K562 (cell line): ENCODE measurements at regions not wholly inside any gene's neighbourhood (a gene's known extent, or its start where the extent isn't known, plus 50 kb on each side); places are given as distances from the start of the nearest gene placed in this dataset.

ENCODE experiments used
- ATAC-seq: fragments of 200-7000 bp; cut with Tn5 transposase; 3 replicates; pipeline ENCODE4 v1.9.1; 2020; ENCODE audit warnings: moderate library complexity
- BruUV-seq: library from RNA; stranded (reverse); fragments of 400-500 nt; replicated peaks from 2 replicates; lab custom pipeline; 2021; lab: Mats Ljungman, UMichigan
- CTCF ChIA-PET: fragments of 300-600 bp; formaldehyde crosslinking; extraction: SDS; loops from one replicate; lab custom pipeline; 2021; ENCODE audit warnings: low intra/inter-chr PET ratio; lab: Yijun Ruan, JAX
- POLR2A ChIA-PET: fragments of 300-600, 350-650 bp; sonication (Branson Sonifier 250); formaldehyde crosslinking; extraction: SDS; loops from one replicate; lab custom pipeline; 2021; ENCODE audit warnings: antibody characterized with exemption, inconsistent platforms; lab: Yijun Ruan, JAX
- DNase-seq, 4 experiments: peaks; one replicate each; pipeline versions ENCODE4 v3.0.0 to v3.0.0-alpha.2; 2011 to 2018; ENCODE audit warnings: low spot score in 3 of 4, mixed read lengths in 3 of 4; ENCODE audit errors: extremely low read depth in 1 of 4
- FAIRE-seq: peaks from 2 replicates; lab custom pipeline; 2011; peaks lifted over from hg19 to GRCh38; lab: Jason Lieb, UNC
- H2AFZ ChIP-seq: 2 replicates; pipeline ENCODE4 v1.6.0; 2011; ENCODE audit warnings: low read depth, low read length, control low read depth, inconsistent platforms
- H3K27ac ChIP-seq: fragments of 200-600 bp; 3 replicates; pipeline ENCODE4 v1.8.0; 2011; ENCODE audit warnings: low read depth, mild to moderate bottlenecking, control low read depth, inconsistent platforms, low read length, moderate library complexity, mixed read lengths; ENCODE audit errors: extremely low read depth
- H3K27me3 ChIP-seq, 2 experiments: fragments of 300-600 bp in 1 of 2; 2 replicates in 1 of 2; 3 replicates in 1 of 2; pipeline versions ENCODE4 v1.6.0 to v1.8.0; 2011; ENCODE audit warnings: inconsistent platforms in 2 of 2, low read length in 2 of 2, mild to moderate bottlenecking in 1 of 2, mixed read lengths in 1 of 2, moderate library complexity in 1 of 2; ENCODE audit not compliant: control insufficient read depth in 2 of 2, insufficient read depth in 2 of 2
- H3K36me3 ChIP-seq: fragments of 300-600 bp; 3 replicates; pipeline ENCODE4 v1.8.0; 2011; ENCODE audit warnings: mild to moderate bottlenecking, low read length, inconsistent platforms; ENCODE audit not compliant: control insufficient read depth, insufficient read depth
- H3K4me1 ChIP-seq, 2 experiments: fragments of 200-600 bp in 1 of 2; replicated peaks in 1 of 2; 2 replicates in 1 of 2; 3 replicates in 1 of 2; pipeline versions ENCODE4 v1.5.1 to v1.8.0; 2011; ENCODE audit warnings: inconsistent platforms in 2 of 2, low read length in 2 of 2, mild to moderate bottlenecking in 1 of 2, mixed read lengths in 1 of 2, moderate library complexity in 1 of 2; ENCODE audit not compliant: control insufficient read depth in 2 of 2, insufficient read depth in 2 of 2
- H3K4me2 ChIP-seq: 2 replicates; pipeline ENCODE4 v1.6.1; 2011; ENCODE audit warnings: low read length, control low read depth, inconsistent platforms, mixed read lengths; ENCODE audit not compliant: insufficient read depth
- H3K4me3 ChIP-seq: fragments of 200-600 bp; sonication (generic), shearing (Covaris generic); 2 replicates; pipeline ENCODE4 v1.5.1; 2016; ENCODE audit warnings: control low read depth, inconsistent platforms
- H3K79me2 ChIP-seq: fragments of 200-600 bp; 3 replicates; pipeline ENCODE4 v1.8.0; 2011; ENCODE audit warnings: low read length, inconsistent platforms; ENCODE audit not compliant: control insufficient read depth, insufficient read depth
- H3K9ac ChIP-seq, 2 experiments: 2 replicates each; pipeline versions ENCODE4 v1.6.0 to v1.6.1; 2011; ENCODE audit warnings: low read depth in 2 of 2, low read length in 2 of 2, control low read depth in 1 of 2, inconsistent platforms in 1 of 2, mild to moderate bottlenecking in 1 of 2, mixed read lengths in 1 of 2; ENCODE audit not compliant: insufficient read depth in 1 of 2
- H3K9me1 ChIP-seq: one replicate; pipeline ENCODE4 v1.6.0; 2011; ENCODE audit warnings: inconsistent platforms, mild to moderate bottlenecking, low read length, moderate library complexity; ENCODE audit not compliant: control insufficient read depth, insufficient read depth
- H3K9me3 ChIP-seq: replicated peaks from 2 replicates; pipeline ENCODE4 v1.5.1; 2011; ENCODE audit warnings: low read depth, low read length, inconsistent platforms; ENCODE audit not compliant: control insufficient read depth, insufficient read depth
- H4K20me1 ChIP-seq: replicated peaks from 2 replicates; pipeline ENCODE4 v1.6.1; 2011; ENCODE audit warnings: low read length, inconsistent platforms, mixed read lengths; ENCODE audit not compliant: control insufficient read depth, insufficient read depth
- ARNT ChIP-seq, 2 experiments: fragments of 450-650 bp; IDR thresholded peaks; 2 replicates each; pipeline ENCODE4 v1.6.1; 2016; ENCODE audit warnings: mild to moderate bottlenecking in 1 of 2
- BRF1 ChIP-seq: IDR thresholded peaks from 3 replicates; pipeline ENCODE4 v1.6.1; 2011; ENCODE audit warnings: borderline replicate concordance, mild to moderate bottlenecking; ENCODE audit not compliant: insufficient read length; ENCODE audit errors: extremely low read depth
- LARP7 ChIP-seq: fragments of 450-650 bp; IDR thresholded peaks from 2 replicates; pipeline ENCODE4 v1.6.1; 2016
- NFRKB ChIP-seq: fragments of 450-650 bp; IDR thresholded peaks from 2 replicates; pipeline ENCODE4 v1.6.1; 2016; ENCODE audit warnings: low read depth
- NR1H2 ChIP-seq: sonication (generic); formaldehyde crosslinking; IDR thresholded peaks from 2 replicates; pipeline ENCODE4 v1.4.0; 2020; ENCODE audit warnings: mild to moderate bottlenecking, missing genetic modification reagents
- POLR2G ChIP-seq: fragments of 200-400 bp; formaldehyde crosslinking; IDR thresholded peaks from 2 replicates; pipeline ENCODE4 v1.6.1; 2017; ENCODE audit warnings: low read depth, mild to moderate bottlenecking, antibody characterized with exemption, low read length, moderate library complexity
- PPARD ChIP-seq: fragments of 250-450 bp; sonication (Bioruptor Pico); IDR thresholded peaks from 2 replicates; pipeline ENCODE4 v1.8.0; 2022; ENCODE audit warnings: inconsistent platforms, mild to moderate bottlenecking, moderate library complexity
- RBM15 ChIP-seq: fragments of 200-400 bp; formaldehyde crosslinking; IDR thresholded peaks from 2 replicates; pipeline ENCODE4 v1.6.1; 2018; ENCODE audit warnings: mild to moderate bottlenecking, low read length, moderate library complexity; ENCODE audit not compliant: insufficient read depth
- SAFB ChIP-seq: fragments of 200-400 bp; formaldehyde crosslinking; IDR thresholded peaks from 2 replicates; pipeline ENCODE4 v1.6.1; 2017; ENCODE audit warnings: low read depth, low read length, borderline replicate concordance
- TRIM24 ChIP-seq, 2 experiments: fragments of 450-650 bp; IDR thresholded peaks; 2 replicates each; pipeline ENCODE4 v1.6.1; 2016
- WGBS: fragments of 100-300 bp; shearing (Covaris generic); methylation state at CpG from one replicate; pipeline ENCODE4 v1.1.6; 2016; ENCODE audit warnings: low coverage, mixed read lengths; ENCODE audit not compliant: insufficient coverage; ENCODE audit errors: missing lambda C conversion rate; 5-methylcytosine and 5-hydroxymethylcytosine counted together
- in situ Hi-C: fragments of 300-500 bp; cut with MboI; formaldehyde crosslinking; loops from 4 replicates; pipeline ENCODE4 v1.15.0; 2018; ENCODE audit warnings: inconsistent platforms, mixed read lengths
- intact Hi-C: fragments of 100-400 bp; cut with micrococcal nuclease; formaldehyde crosslinking; loops from 2 replicates; pipeline ENCODE4 v1.14.2; 2022
- TF ChIP-seq, protein P1 (sequence below): sonication (generic); formaldehyde crosslinking; IDR thresholded peaks from 2 replicates; pipeline ENCODE4 v1.8.0; 2022; ENCODE audit warnings: mild to moderate bottlenecking, low read depth, missing genetic modification reagents
- TF ChIP-seq, protein P2 (sequence below): sonication (generic); formaldehyde crosslinking; IDR thresholded peaks from 2 replicates; pipeline ENCODE4 v1.8.0; 2022; ENCODE audit warnings: mild to moderate bottlenecking, missing genetic modification reagents
- TF ChIP-seq, protein P3 (sequence below): fragments of 250-450 bp; sonication (Bioruptor Pico); IDR thresholded peaks from 2 replicates; pipeline ENCODE4 v1.8.0; 2021; ENCODE audit warnings: moderate library complexity, mild to moderate bottlenecking, inconsistent platforms
- TF ChIP-seq, protein P4 (sequence below), 2 experiments: fragments of 450-650 bp in 1 of 2; IDR thresholded peaks; 2 replicates each; pipeline ENCODE4 v1.6.1; 2011 to 2017; ENCODE audit warnings: low read depth in 2 of 2, antibody characterized with exemption in 1 of 2, borderline replicate concordance in 1 of 2, low read length in 1 of 2, mild to moderate bottlenecking in 1 of 2, mixed read lengths in 1 of 2; ENCODE audit not compliant: control insufficient read depth in 1 of 2

DNA sequence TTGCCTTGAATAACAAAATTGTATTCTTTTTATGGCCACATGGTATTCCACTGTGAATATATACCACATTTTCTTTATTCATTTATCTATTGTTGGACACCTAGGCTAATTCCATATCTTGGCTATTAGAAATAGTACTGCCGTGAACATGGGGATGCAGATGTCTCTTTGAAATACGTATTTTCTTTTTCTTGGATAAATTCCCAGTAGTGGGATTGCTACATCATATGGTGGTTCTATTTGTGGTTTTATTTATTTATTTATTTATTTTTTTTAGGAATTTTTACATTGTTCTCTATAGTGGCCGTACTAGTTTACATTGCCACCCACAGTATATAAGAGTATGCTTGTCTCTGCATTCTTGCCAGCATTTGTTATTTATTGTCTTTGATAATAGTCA is 679.8 kb upstream of the NRXN1 start (continued):
- TF ChIP-seq, protein P1, sequence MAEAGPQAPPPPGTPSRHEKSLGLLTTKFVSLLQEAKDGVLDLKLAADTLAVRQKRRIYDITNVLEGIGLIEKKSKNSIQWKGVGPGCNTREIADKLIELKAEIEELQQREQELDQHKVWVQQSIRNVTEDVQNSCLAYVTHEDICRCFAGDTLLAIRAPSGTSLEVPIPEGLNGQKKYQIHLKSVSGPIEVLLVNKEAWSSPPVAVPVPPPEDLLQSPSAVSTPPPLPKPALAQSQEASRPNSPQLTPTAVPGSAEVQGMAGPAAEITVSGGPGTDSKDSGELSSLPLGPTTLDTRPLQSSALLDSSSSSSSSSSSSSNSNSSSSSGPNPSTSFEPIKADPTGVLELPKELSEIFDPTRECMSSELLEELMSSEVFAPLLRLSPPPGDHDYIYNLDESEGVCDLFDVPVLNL (CRISPR knock-in tag), result no peak
- no peak for TF ChIP-seq POLR2G

DNA sequence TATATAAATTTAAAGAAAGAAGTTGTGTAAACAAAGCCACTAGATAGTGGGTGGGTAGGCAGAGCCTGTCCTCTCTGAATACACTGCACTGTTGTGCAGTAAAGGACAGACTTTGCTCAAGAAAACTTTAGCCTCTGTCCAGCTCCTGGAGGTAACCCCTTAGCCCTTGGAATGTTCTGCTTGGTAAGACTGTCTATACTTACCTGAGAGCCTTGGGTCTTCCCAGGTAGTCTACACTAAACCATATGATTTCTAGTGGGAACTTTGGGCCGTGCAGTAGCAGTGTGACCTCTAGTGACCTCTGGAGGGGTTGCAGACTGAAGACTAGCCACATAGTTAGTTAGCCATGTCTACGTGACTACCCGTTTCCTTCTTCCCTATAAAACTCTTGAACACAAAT is 678.3 kb upstream of the NRXN1 start:
- ATAC-seq (no peak), FAIRE-seq (no peak), DNase-seq (peak in 3 of 4 experiments; percentile 2 to 3 (median 3))
- H3K4me2 ChIP-seq, result no peak overlapping the region
- H3K79me2 ChIP-seq, result no peaks in the 10 kb centered on the region
- H3K36me3 ChIP-seq, result no peaks in the 10 kb centered on the region
- no TSS peak for BruUV-seq
- H3K9ac ChIP-seq, result no peak overlapping the region
- no peaks in the 10 kb centered on the region for H3K9me3 ChIP-seq
- no peak overlapping the region for H3K27ac ChIP-seq
- intact Hi-C loops (no loop called here), in situ Hi-C loops (no loop called here)
- H3K4me3 ChIP-seq, result no peak overlapping the region
- WGBS, result 0% methylated on average over 3 of the region's 3 CpGs
- POLR2A ChIA-PET, result no interaction called here
- no peaks in the 10 kb centered on the region for H3K4me1 ChIP-seq
- H3K27me3 ChIP-seq, result no peaks in the 10 kb centered on the region
- H2AFZ ChIP-seq, result no peak overlapping the region
- CTCF ChIA-PET, result no interaction called here
- H3K9me1 ChIP-seq, result no peaks in the 10 kb centered on the region
- no peaks in the 10 kb centered on the region for H4K20me1 ChIP-seq
- TF ChIP-seq, protein P2, sequence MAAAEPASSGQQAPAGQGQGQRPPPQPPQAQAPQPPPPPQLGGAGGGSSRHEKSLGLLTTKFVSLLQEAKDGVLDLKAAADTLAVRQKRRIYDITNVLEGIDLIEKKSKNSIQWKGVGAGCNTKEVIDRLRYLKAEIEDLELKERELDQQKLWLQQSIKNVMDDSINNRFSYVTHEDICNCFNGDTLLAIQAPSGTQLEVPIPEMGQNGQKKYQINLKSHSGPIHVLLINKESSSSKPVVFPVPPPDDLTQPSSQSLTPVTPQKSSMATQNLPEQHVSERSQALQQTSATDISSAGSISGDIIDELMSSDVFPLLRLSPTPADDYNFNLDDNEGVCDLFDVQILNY (CRISPR knock-in tag), result no peak
- TF ChIP-seq SAFB, result no peak
- no peak for TF ChIP-seq BRF1
- no peak for TF ChIP-seq NFRKB
- no peak for TF ChIP-seq RBM15
- TF ChIP-seq, protein P3, sequence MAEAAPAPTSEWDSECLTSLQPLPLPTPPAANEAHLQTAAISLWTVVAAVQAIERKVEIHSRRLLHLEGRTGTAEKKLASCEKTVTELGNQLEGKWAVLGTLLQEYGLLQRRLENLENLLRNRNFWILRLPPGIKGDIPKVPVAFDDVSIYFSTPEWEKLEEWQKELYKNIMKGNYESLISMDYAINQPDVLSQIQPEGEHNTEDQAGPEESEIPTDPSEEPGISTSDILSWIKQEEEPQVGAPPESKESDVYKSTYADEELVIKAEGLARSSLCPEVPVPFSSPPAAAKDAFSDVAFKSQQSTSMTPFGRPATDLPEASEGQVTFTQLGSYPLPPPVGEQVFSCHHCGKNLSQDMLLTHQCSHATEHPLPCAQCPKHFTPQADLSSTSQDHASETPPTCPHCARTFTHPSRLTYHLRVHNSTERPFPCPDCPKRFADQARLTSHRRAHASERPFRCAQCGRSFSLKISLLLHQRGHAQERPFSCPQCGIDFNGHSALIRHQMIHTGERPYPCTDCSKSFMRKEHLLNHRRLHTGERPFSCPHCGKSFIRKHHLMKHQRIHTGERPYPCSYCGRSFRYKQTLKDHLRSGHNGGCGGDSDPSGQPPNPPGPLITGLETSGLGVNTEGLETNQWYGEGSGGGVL (CRISPR knock-in tag), result no peak
- no peak for TF ChIP-seq ARNT (IDR thresholded peaks at IDR 0.05)
- TF ChIP-seq NR1H2 (CRISPR knock-in tag), result no peak
- no peak for TF ChIP-seq TRIM24 (IDR thresholded peaks at IDR 0.05)
- TF ChIP-seq, protein P4, sequence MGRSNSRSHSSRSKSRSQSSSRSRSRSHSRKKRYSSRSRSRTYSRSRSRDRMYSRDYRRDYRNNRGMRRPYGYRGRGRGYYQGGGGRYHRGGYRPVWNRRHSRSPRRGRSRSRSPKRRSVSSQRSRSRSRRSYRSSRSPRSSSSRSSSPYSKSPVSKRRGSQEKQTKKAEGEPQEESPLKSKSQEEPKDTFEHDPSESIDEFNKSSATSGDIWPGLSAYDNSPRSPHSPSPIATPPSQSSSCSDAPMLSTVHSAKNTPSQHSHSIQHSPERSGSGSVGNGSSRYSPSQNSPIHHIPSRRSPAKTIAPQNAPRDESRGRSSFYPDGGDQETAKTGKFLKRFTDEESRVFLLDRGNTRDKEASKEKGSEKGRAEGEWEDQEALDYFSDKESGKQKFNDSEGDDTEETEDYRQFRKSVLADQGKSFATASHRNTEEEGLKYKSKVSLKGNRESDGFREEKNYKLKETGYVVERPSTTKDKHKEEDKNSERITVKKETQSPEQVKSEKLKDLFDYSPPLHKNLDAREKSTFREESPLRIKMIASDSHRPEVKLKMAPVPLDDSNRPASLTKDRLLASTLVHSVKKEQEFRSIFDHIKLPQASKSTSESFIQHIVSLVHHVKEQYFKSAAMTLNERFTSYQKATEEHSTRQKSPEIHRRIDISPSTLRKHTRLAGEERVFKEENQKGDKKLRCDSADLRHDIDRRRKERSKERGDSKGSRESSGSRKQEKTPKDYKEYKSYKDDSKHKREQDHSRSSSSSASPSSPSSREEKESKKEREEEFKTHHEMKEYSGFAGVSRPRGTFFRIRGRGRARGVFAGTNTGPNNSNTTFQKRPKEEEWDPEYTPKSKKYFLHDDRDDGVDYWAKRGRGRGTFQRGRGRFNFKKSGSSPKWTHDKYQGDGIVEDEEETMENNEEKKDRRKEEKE (IDR thresholded peaks at IDR 0.05; ENCODE audit: borderline replicate concordance in 1 of 2, control insufficient read depth in 1 of 2, low read depth in 2 of 2, low read length in 1 of 2), result no peak
- no peak for TF ChIP-seq PPARD (CRISPR knock-in tag)
- TF ChIP-seq LARP7, result no peak
